ENCODE measurements at regions not wholly inside any gene's neighbourhood (a gene's known extent, or its start where the extent isn't known, plus 50 kb on each side); places are given as distances from the start of the nearest gene placed in this dataset.

- TF ChIP-seq, protein P1, sequence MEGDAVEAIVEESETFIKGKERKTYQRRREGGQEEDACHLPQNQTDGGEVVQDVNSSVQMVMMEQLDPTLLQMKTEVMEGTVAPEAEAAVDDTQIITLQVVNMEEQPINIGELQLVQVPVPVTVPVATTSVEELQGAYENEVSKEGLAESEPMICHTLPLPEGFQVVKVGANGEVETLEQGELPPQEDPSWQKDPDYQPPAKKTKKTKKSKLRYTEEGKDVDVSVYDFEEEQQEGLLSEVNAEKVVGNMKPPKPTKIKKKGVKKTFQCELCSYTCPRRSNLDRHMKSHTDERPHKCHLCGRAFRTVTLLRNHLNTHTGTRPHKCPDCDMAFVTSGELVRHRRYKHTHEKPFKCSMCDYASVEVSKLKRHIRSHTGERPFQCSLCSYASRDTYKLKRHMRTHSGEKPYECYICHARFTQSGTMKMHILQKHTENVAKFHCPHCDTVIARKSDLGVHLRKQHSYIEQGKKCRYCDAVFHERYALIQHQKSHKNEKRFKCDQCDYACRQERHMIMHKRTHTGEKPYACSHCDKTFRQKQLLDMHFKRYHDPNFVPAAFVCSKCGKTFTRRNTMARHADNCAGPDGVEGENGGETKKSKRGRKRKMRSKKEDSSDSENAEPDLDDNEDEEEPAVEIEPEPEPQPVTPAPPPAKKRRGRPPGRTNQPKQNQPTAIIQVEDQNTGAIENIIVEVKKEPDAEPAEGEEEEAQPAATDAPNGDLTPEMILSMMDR (IDR thresholded peaks at IDR 0.05; ENCODE audit: poor library complexity, severe bottlenecking), result no peak
- H3K4me1 ChIP-seq (ENCODE audit: insufficient read depth, poor library complexity, severe bottlenecking), result no peaks in the 10 kb centered on the region
- H3K36me3 ChIP-seq (ENCODE audit: low read depth), result no peaks in the 10 kb centered on the region
- H3K27ac ChIP-seq (ENCODE audit: poor library complexity, severe bottlenecking), result no peak overlapping the region
- H3K9me3 ChIP-seq (ENCODE audit: severe bottlenecking), result peaks cover 7% of the 10 kb centered on the region
- peaks cover 51% of the 10 kb centered on the region for H3K27me3 ChIP-seq (ENCODE audit: insufficient read depth, poor library complexity, severe bottlenecking)
- no peak for ATAC-seq (ENCODE audit: low read depth)
- no peak overlapping the region for H3K4me3 ChIP-seq (ENCODE audit: severe bottlenecking)
- no peak for DNase-seq (ENCODE audit: low spot score)
Measured at GRCh38 chr22:22387386-22387736, 121.2 kb downstream of the ZNF280B start.

GRCh38 chr22:22388090-22388489 lies 120.5 kb downstream of the ZNF280B start:
- no peak overlapping the region for H3K27ac ChIP-seq (ENCODE audit: poor library complexity, severe bottlenecking)
- peaks cover 44% of the 10 kb centered on the region for H3K27me3 ChIP-seq (ENCODE audit: insufficient read depth, poor library complexity, severe bottlenecking)
- TF ChIP-seq, protein P1 (IDR thresholded peaks at IDR 0.05; ENCODE audit: poor library complexity, severe bottlenecking), result no peak
- no peaks in the 10 kb centered on the region for H3K4me1 ChIP-seq (ENCODE audit: insufficient read depth, poor library complexity, severe bottlenecking)
- no peak for DNase-seq (ENCODE audit: low spot score)
- ATAC-seq (ENCODE audit: low read depth), result no peak
- H3K36me3 ChIP-seq (ENCODE audit: low read depth), result no peaks in the 10 kb centered on the region
- H3K9me3 ChIP-seq (ENCODE audit: severe bottlenecking), result peaks cover 7% of the 10 kb centered on the region
- H3K4me3 ChIP-seq (ENCODE audit: severe bottlenecking), result no peak overlapping the region

DNA sequence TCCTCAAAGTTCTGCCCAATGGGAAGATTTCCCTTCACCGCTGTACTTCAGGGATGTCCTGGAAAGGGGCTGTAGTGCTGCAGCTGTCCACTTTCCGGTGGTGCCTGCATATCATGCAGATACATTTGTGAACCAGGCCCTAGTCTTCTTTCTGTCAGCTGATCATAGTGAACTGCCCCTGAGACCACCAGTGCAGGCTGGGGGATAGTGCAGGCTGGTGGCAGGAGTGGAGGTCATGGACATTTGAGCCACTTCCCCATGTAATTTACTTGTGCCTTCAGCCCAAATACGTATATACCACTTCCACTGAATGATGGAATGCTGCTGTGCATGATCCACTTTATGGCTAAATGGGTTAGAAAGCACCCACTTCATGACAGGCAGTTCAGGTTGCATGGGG lies 120.0 kb downstream of the ZNF280B start:
- H3K27me3 ChIP-seq (ENCODE audit: insufficient read depth, poor library complexity, severe bottlenecking), result peaks cover 40% of the 10 kb centered on the region
- TF ChIP-seq, protein P1 (IDR thresholded peaks at IDR 0.05; ENCODE audit: poor library complexity, severe bottlenecking), result no peak
- H3K27ac ChIP-seq (ENCODE audit: poor library complexity, severe bottlenecking), result no peak overlapping the region

GRCh38 chr22:22389467-22389866 lies 119.1 kb downstream of the ZNF280B start:
- H3K4me1 ChIP-seq (ENCODE audit: insufficient read depth, poor library complexity, severe bottlenecking), result no peaks in the 10 kb centered on the region
- H3K27me3 ChIP-seq (ENCODE audit: insufficient read depth, poor library complexity, severe bottlenecking), result peaks cover 30% of the 10 kb centered on the region
- no peak for DNase-seq (ENCODE audit: low spot score)
- TF ChIP-seq, protein P1 (IDR thresholded peaks at IDR 0.05; ENCODE audit: poor library complexity, severe bottlenecking), result no peak
- ATAC-seq (ENCODE audit: low read depth), result no peak
- H3K27ac ChIP-seq (ENCODE audit: poor library complexity, severe bottlenecking), result no peak overlapping the region
- H3K9me3 ChIP-seq (ENCODE audit: severe bottlenecking), result peaks cover 10% of the 10 kb centered on the region
- no peaks in the 10 kb centered on the region for H3K36me3 ChIP-seq (ENCODE audit: low read depth)
- H3K4me3 ChIP-seq (ENCODE audit: severe bottlenecking), result no peak overlapping the region

More for the DNA sequence above, 120.0 kb downstream of the ZNF280B start:
- DNase-seq (ENCODE audit: low spot score), result no peak
- Histone ChIP-seq H3K36me3 (ENCODE audit: low read depth) (no peaks in the 10 kb centered on the region), H3K9me3 (ENCODE audit: severe bottlenecking) (peaks cover 10% of the 10 kb centered on the region), H3K4me1 (ENCODE audit: insufficient read depth, poor library complexity, severe bottlenecking) (no peaks in the 10 kb centered on the region), H3K4me3 (ENCODE audit: severe bottlenecking) (no peak overlapping the region)
- no peak for ATAC-seq (ENCODE audit: low read depth)

DNA sequence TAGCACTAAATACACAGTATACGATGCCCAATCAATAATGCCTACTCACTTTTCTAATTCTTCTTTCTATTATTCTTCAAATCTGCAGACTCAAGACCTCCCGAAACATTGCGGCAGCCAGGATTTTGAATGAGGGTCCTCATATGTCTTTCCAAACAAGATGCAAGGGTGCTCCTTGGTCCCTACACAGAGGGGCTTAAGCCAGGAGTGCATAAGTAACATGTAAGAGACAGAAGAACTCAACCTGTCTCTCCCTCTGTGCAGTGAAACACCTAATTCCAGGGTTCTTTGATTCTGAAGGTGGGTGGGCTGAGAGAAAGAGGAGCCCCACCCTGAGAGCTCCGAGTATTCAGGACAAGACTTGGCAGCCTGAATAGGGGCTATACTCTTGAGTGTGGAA lies 117.6 kb downstream of the ZNF280B start:
- peaks cover 22% of the 10 kb centered on the region for H3K27me3 ChIP-seq (ENCODE audit: insufficient read depth, poor library complexity, severe bottlenecking)
- DNase-seq (ENCODE audit: low spot score) (no peak), ATAC-seq (ENCODE audit: low read depth) (no peak)
- peaks cover 7% of the 10 kb centered on the region for H3K9me3 ChIP-seq (ENCODE audit: severe bottlenecking)
- H3K36me3 ChIP-seq (ENCODE audit: low read depth), result no peaks in the 10 kb centered on the region
- no peaks in the 10 kb centered on the region for H3K4me1 ChIP-seq (ENCODE audit: insufficient read depth, poor library complexity, severe bottlenecking)
- no peak overlapping the region for H3K4me3 ChIP-seq (ENCODE audit: severe bottlenecking)
- no peak overlapping the region for H3K27ac ChIP-seq (ENCODE audit: poor library complexity, severe bottlenecking)
- TF ChIP-seq, protein P1 (IDR thresholded peaks at IDR 0.05; ENCODE audit: poor library complexity, severe bottlenecking), result no peak

Measured in RWPE2 (cell line).